ENCODE measurements at regions not wholly inside any gene's neighbourhood (a gene's known extent, or its start where the extent isn't known, plus 50 kb on each side); places are given as distances from the start of the nearest gene placed in this dataset.

- DNase-seq (ENCODE audit: low read depth) = no peak
Measured at GRCh38 chr11:16430674-16431073, 74.3 kb upstream of the SOX6 start.

GRCh38 chr11:16421826-16422225 is 65.5 kb upstream of the SOX6 start:
- DNase-seq (ENCODE audit: low read depth) = no peak

- no peak for DNase-seq (ENCODE audit: low read depth)
Measured at GRCh38 chr11:16418428-16419097, 62.2 kb upstream of the SOX6 start.

- DNase-seq (ENCODE audit: low read depth) = no peak
Measured at GRCh38 chr11:16412525-16413172, 56.3 kb upstream of the SOX6 start.

- no peak for DNase-seq (ENCODE audit: low read depth)
Measured at GRCh38 chr11:16410479-16410878, 54.1 kb upstream of the SOX6 start.

- DNase-seq (ENCODE audit: low read depth) = no peak
Measured at GRCh38 chr11:16408619-16409018, 52.3 kb upstream of the SOX6 start.

- DNase-seq (ENCODE audit: low read depth) = no peak
Measured at GRCh38 chr11:16406226-16406625, 49.9 kb upstream of the SOX6 start.

Measured in stimulated activated CD8-positive, alpha-beta memory T cell treated with anti-CD3 and anti-CD28 coated beads, Interleukin-4, amount 100 ng/mL, for 24 hours (primary cell).